Skeletal muscle tissue (tissue), 3 donors: ENCODE measurements at regions not wholly inside any gene's neighbourhood (a gene's known extent, or its start where the extent isn't known, plus 50 kb on each side); places are given as distances from the start of the nearest gene placed in this dataset.

Experiments used
- H3K27ac ChIP-seq: one replicate; pipeline ENCODE4 v1.7.0; 2013; ENCODE audit warnings: mild to moderate bottlenecking, low read depth, low read length, inconsistent platforms
- H3K27me3 ChIP-seq, 3 donors: one replicate each; pipeline ENCODE4 v1.7.0; 2013; ENCODE audit warnings: low read length in 3 of 3; ENCODE audit not compliant: control insufficient read depth in 3 of 3, insufficient read depth in 3 of 3
- H3K36me3 ChIP-seq, 3 donors: one replicate each; pipeline ENCODE4 v1.7.0; 2013; ENCODE audit warnings: low read length in 3 of 3; ENCODE audit not compliant: control insufficient read depth in 3 of 3, insufficient read depth in 3 of 3
- H3K4me1 ChIP-seq, 3 donors: one replicate each; pipeline ENCODE4 v1.7.0; 2013; ENCODE audit warnings: low read length in 3 of 3, mild to moderate bottlenecking in 3 of 3; ENCODE audit not compliant: control insufficient read depth in 3 of 3, insufficient read depth in 3 of 3
- H3K4me3 ChIP-seq, 3 donors: one replicate each; pipeline ENCODE4 v1.7.0; 2013; ENCODE audit warnings: low read length in 3 of 3
- H3K9ac ChIP-seq, 3 donors: one replicate each; pipeline ENCODE4 v1.7.0; 2013; ENCODE audit warnings: low read length in 3 of 3, mild to moderate bottlenecking in 3 of 3, moderate library complexity in 2 of 3, low read depth in 1 of 3
- H3K9me3 ChIP-seq, 3 donors: one replicate each; pipeline ENCODE4 v1.7.0; 2013; ENCODE audit warnings: low read length in 3 of 3; ENCODE audit not compliant: control insufficient read depth in 3 of 3
- donor health status: Osteomylitis.

DNA sequence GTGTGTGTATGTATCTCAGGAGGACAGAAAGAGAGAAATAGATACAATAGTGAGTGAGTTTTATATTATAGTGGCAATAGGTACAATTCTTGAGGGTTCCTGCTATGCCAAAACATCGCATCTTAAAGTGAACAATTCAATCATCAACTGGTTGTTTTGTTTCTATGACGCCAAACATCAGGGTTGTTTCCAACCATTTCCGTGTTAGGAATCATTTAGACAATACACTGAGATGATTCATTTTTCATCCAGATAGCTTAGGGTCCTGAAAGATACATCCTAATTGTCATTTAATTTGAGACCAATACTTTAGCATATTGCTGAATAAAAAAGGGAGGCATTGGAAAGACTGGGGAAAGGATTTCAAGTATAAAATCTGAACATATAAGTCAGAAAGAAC, 472.2 kb downstream of the MCTP2 start:
- Histone ChIP-seq H3K36me3 (no peaks in the 10 kb centered on the region), H3K9ac (no peak overlapping the region), H3K27ac (no peak overlapping the region), H3K4me1 (no peaks in the 10 kb centered on the region), H3K4me3 (no peak overlapping the region), H3K27me3 (no peaks in the 10 kb centered on the region), H3K9me3 (no peaks in the 10 kb centered on the region)

- H3K9me3 ChIP-seq: no peaks in the 10 kb centered on the region
- H3K27ac ChIP-seq: no peak overlapping the region
- no peaks in the 10 kb centered on the region for H3K36me3 ChIP-seq
- no peak overlapping the region for H3K9ac ChIP-seq
- H3K4me1 ChIP-seq: no peaks in the 10 kb centered on the region
- no peaks in the 10 kb centered on the region for H3K27me3 ChIP-seq
- H3K4me3 ChIP-seq: no peak overlapping the region
Measured at GRCh38 chr15:94704421-94704820, 473.1 kb downstream of the MCTP2 start.

GRCh38 chr15:94704946-94705345, 473.6 kb downstream of the MCTP2 start:
- Histone ChIP-seq H3K4me1 (no peaks in the 10 kb centered on the region), H3K36me3 (no peaks in the 10 kb centered on the region), H3K9me3 (no peaks in the 10 kb centered on the region), H3K9ac (no peak overlapping the region), H3K27ac (no peak overlapping the region), H3K27me3 (no peaks in the 10 kb centered on the region), H3K4me3 (no peak overlapping the region)

- H3K27me3 ChIP-seq: no peaks in the 10 kb centered on the region
- H3K4me1 ChIP-seq: no peaks in the 10 kb centered on the region
- no peaks in the 10 kb centered on the region for H3K9me3 ChIP-seq
- no peaks in the 10 kb centered on the region for H3K36me3 ChIP-seq
- no peak overlapping the region for H3K27ac ChIP-seq
- H3K4me3 ChIP-seq: no peak overlapping the region
- no peak overlapping the region for H3K9ac ChIP-seq
Measured at GRCh38 chr15:94709319-94709718, 478.0 kb downstream of the MCTP2 start.

GRCh38 chr15:94722024-94722636, 490.8 kb downstream of the MCTP2 start:
- Histone ChIP-seq H3K27me3 (no peaks in the 10 kb centered on the region), H3K9me3 (no peaks in the 10 kb centered on the region), H3K4me1 (no peaks in the 10 kb centered on the region), H3K9ac (no peak overlapping the region), H3K4me3 (no peak overlapping the region), H3K36me3 (no peaks in the 10 kb centered on the region), H3K27ac (no peak overlapping the region)

GRCh38 chr15:94723801-94724200, 492.4 kb downstream of the MCTP2 start:
- Histone ChIP-seq H3K36me3 (no peaks in the 10 kb centered on the region), H3K27me3 (no peaks in the 10 kb centered on the region), H3K4me3 (no peak overlapping the region), H3K27ac (no peak overlapping the region), H3K9me3 (no peaks in the 10 kb centered on the region), H3K9ac (no peak overlapping the region), H3K4me1 (no peaks in the 10 kb centered on the region)

DNA sequence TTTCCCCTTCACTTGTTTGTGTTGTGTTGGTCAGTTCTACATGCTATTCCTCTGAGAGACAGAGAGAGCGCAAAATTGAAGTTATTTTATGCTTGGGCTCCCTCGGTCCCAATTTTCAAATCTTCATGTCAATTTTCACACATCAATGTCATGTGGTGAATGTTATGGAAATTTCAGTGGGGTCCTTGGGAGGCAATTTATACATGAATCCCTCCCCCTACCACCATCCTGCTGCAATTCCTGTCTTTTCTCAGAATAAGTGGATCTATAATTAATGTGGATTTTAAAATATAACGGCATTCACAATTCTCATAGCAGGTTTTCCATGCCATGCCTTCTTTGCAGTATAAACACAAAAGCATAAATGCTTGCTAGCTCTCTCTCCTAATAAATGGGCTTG, 499.9 kb downstream of the MCTP2 start:
- Histone ChIP-seq H3K4me1 (no peaks in the 10 kb centered on the region), H3K27ac (no peak overlapping the region), H3K4me3 (no peak overlapping the region), H3K9ac (no peak overlapping the region), H3K36me3 (no peaks in the 10 kb centered on the region), H3K9me3 (no peaks in the 10 kb centered on the region), H3K27me3 (no peaks in the 10 kb centered on the region)

- Histone ChIP-seq H3K4me1 (no peaks in the 10 kb centered on the region), H3K4me3 (no peak overlapping the region), H3K9me3 (no peaks in the 10 kb centered on the region), H3K27me3 (no peaks in the 10 kb centered on the region), H3K27ac (no peak overlapping the region), H3K9ac (no peak overlapping the region), H3K36me3 (no peaks in the 10 kb centered on the region)
Measured at GRCh38 chr15:94734460-94734859, 503.1 kb downstream of the MCTP2 start.

DNA sequence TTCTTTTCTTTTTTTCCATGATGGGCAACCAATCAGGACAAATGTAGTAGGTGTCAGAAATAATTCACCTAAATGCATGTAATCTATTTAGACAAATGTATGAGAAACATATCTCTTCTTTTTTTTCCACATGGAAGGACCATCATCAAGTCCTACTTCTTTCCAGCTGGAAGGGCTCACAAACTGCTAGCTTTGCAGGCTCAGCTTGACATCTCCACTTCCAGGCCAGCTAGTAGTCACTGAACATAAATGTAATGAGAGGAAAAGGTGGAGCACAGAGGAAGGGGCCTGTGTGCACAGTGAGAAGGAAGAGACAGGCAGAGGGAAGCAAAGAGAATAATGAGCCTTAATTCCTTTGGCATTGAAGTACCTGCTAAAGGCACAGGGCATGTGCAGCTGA, 504.9 kb downstream of the MCTP2 start:
- no peaks in the 10 kb centered on the region for H3K27me3 ChIP-seq
- H3K4me3 ChIP-seq: no peak overlapping the region
- H3K9ac ChIP-seq: no peak overlapping the region
- H3K9me3 ChIP-seq: no peaks in the 10 kb centered on the region
- H3K4me1 ChIP-seq: no peaks in the 10 kb centered on the region
- no peaks in the 10 kb centered on the region for H3K36me3 ChIP-seq
- no peak overlapping the region for H3K27ac ChIP-seq

- H3K27me3 ChIP-seq: no peaks in the 10 kb centered on the region
- H3K4me3 ChIP-seq: no peak overlapping the region
- no peak overlapping the region for H3K9ac ChIP-seq
- H3K4me1 ChIP-seq: no peaks in the 10 kb centered on the region
- no peaks in the 10 kb centered on the region for H3K36me3 ChIP-seq
- no peaks in the 10 kb centered on the region for H3K9me3 ChIP-seq
- no peak overlapping the region for H3K27ac ChIP-seq
Measured at GRCh38 chr15:94739639-94740038, 508.3 kb downstream of the MCTP2 start.

GRCh38 chr15:94740469-94740868, 509.1 kb downstream of the MCTP2 start:
- Histone ChIP-seq H3K4me3 (no peak overlapping the region), H3K27ac (no peak overlapping the region), H3K9me3 (no peaks in the 10 kb centered on the region), H3K27me3 (no peaks in the 10 kb centered on the region), H3K4me1 (no peaks in the 10 kb centered on the region), H3K36me3 (no peaks in the 10 kb centered on the region), H3K9ac (no peak overlapping the region)
